Amniotic stem cell (primary cell): ENCODE measurements at regions not wholly inside any gene's neighbourhood (a gene's known extent, or its start where the extent isn't known, plus 50 kb on each side); places are given as distances from the start of the nearest gene placed in this dataset.
A peak's percentile ranks its signal among the peaks of the same experiment; 100 is the strongest.
"Not testable (repeated sequence)": the region's sequence is repeated elsewhere in the genome, so short reads cannot be mapped to it uniquely, and the experiment has no call there.

Experiments
- DNase-seq: peaks from one replicate; lab custom pipeline; 2025; lab: John Stamatoyannopoulos, UW

DNA sequence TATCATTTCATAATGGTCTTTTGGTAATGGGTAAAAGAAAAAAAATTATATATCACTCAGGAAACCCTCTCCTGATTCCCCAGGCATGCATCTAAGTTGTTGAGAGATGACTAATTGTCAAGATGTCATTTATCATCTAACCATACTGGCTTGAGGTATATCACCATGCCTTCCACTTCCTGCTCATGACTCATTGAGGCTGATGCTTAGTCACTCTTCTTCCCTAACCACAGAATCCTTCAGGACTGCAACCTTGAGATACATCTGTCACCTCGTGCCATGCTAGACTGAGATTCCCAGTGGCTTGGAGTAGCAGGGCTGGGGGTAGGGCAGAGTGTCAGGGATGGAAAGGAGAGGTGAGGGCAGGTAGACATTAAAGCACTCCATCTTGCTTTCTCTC, 782.5 kb upstream of the INTU start:
- peak; percentile 85 for DNase-seq

DNA sequence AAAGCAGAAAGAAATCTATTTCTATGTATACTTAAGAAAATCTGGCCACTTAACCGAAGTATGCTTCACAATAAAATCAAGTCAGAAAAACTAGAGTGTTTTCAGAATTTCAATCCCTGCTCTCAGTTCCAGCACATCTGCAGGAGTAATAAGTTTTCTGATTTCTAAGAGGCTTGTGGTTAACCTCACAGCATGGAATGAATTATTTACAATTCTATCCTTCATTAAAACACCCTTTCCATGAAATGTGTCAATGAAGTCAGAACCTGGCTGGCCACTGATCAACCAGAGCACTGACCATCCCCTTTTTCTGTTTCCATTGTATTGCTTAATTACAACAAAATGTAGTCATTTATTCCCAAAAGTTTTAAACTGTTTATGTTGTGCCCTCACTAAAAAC, 781.4 kb upstream of the INTU start:
- no peak for DNase-seq

DNA sequence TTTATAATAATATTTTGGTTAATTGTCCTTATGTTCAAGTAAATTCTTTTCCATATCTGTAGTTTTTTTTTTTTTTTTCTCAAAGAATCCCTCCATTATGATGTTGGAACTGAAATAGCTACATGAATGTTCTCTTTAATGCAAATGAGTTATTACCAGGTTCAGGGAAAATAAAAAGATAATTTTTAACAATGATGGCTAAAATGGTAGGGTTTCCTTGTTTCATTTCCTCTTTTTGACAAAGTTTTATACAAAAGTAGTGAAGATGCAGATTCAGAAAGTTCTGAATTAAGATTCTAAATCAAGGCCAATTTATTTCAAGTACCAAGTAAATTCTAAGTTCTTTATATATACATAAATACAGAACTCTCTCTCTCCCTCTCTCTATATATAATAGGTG, 779.0 kb upstream of the INTU start:
- no peak for DNase-seq

DNA sequence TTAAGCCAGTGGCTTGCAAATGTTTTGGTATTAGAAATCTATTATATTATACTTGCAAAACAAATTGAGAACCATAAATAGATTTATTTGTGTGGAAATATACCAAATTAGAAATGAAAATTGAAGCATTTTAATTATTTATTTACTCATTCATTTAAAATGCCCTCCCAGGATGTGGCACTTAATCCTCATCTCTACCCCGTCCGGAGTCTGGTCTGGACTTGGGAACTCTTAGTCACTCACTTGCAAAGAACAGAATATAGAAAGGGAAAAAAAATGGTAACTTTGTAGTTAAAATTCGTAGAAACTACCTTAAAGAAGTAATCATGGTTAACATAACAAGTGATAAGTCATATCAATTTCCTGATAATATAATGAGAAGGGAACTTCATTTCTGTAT, 775.9 kb upstream of the INTU start:
- DNase-seq = no peak

DNA sequence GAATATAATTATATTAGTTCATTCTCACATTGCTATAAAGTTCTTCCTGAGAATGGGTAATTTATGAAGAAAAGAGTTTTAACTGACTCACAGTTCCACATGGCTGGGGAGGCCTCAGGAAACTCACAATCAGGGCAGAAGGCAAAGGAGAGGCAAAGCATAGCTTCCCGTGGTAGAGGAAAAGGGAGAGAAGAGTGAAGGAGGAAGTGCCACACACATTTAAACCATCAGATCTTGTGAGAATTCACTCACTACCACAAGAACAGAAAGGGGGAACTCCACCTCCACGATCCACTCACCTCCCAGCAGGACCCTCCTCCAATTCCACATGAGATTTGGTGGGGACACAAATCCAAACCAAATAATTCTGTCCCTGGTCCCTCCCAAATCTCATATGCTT, 773.4 kb upstream of the INTU start:
- no peak for DNase-seq

DNA sequence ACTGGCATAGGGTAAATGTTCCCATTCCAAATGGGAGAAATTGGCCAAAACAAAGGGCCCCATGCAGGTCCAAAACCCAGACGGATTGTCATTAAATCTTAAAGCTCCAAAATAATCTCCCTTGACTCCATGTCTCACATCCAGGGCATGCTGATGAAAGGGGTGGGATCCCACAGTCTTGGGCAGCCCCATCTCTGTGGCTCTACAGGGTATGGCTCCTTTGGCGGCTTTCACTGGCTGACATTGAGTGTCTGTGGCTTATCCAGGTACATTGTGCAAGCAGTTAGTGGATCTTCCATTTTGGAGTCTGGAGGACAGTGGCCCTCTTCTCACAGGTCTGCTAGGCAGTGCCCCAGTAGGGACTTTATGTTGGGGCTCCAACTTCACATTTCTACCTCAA, 772.9 kb upstream of the INTU start:
- DNase-seq = no peak

DNA sequence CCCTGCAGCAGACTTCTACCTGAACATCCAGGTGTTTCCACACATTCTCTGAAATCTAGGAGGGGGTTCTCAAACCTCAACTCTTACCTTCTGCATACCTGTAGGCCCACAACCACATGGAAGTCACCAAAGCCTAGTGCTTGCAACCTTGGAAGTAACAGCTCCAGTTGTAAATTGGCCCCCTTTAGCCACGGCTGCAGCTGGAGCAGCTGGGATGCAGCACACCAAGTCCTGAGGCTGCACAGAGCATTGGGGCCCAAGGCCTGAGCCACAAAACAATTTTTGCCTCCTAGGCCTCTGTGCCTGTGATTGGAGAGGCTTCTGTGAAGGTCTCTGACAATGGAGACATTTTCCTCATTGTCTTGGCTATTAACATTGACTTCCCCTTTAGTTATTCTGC, 772.4 kb upstream of the INTU start:
- no peak for DNase-seq

DNA sequence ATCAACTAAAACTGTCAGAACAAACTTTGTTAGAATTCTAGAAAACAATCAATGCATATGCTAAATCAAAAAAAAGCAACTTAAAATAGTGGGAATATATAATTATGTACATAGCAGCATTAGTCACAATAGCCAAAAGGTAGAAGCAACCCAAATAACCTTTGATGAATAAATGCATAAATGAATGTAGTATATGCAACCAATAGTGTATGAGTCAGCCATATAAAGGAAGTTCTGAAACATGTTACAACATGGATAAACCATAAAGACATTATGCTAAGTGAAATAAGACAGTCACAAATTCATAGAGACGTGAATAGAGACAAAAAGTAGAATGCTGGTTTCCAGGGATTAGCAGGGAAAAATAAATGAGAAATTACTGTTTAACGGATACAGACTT, 762.8 kb upstream of the INTU start:
- DNase-seq = no peak

DNA sequence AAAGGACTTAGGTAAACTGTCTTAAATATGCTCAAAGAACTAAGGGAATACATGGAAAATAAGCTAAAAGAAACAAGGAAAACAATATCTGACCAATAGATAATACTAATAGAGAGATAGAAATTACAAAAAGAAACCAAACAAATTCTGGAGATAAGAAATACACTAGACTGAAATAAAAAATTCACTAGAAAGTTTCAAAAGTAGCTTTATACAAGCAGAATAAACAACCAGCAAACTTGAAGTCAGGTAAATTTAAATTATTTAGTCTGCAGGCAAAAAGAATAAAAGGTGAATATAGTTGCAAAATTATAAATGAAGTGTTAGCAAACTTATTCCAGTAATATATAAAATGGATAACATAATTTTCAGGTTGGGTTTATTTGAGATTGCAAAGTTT, 760.9 kb upstream of the INTU start:
- DNase-seq = no peak

DNA sequence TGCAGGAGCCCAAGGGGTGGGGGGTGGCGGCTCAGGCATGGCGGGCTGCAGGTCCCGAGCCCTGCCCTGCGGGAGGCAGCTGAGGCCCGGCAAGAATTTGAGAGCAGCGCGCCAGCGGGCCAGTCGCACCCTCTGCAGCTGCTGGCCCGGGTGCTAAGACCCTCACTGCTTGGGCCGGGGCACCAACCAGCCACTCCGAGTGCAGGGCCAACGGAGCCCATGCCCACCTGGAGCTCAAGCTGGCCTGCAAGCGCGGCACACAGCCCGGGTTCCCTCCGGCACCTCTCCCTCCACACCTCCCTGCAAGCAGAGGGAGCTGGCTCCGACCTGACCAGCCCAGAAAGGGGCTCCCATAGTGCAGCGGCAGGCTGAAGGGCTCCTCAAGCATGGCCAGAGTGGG, 758.2 kb upstream of the INTU start:
- DNase-seq = no peak

DNA sequence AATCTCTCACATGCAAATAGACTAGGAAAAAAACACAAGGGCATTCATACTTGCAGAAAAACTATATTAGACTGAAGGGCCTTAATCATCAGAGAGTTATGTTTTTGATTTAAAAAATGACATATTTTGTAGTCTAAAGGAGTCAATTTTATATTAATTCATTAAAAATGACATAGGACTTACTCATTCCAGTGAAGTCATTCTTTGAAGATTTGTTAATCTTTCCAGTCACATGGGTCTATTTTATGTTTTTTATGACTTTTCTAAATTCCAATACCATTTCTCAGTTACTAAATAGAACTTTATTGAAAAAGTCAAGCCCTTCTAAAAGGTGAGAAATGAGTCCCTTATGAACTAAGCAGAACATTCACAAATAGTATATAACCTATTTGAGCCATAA, 743.8 kb upstream of the INTU start:
- DNase-seq = peak; percentile 9

DNA sequence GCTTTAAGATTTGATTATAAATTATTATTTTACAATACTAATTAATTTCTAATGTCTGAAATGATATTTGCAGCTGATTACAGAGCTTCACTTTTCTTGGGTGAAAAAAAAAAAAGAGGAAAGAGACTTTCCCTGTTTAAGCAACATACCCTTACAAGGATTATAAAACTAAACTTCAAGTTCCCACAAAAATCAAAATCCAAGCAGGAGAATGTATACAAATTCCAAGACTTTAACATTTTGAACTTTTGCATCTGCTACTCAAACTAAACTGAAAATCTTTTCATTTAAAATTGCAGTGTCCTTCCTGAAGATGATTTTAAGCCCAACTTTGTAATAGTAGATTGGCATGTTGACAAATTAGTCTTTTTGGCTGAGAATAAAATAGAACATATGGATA, 742.4 kb upstream of the INTU start:
- DNase-seq = no peak

DNA sequence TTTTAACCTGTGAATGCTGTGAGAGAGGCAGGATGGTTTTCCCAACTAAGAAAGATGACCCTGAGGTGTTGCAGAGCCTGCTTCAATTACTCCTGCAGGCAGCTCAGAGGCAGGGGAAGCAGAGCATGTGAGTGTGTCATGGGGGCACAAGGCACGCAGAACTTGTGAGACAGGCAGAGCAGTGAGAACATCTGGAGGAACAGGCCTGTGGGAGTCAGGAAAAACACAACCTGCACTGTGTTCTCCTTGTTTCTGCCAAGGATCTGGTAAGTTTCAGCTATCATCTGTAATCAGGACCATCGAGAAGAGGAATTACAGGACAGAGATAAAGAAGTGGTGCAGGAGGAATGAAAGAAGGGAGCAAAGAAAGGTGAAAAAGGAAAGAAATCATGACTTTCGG, 741.8 kb upstream of the INTU start:
- no peak for DNase-seq

DNA sequence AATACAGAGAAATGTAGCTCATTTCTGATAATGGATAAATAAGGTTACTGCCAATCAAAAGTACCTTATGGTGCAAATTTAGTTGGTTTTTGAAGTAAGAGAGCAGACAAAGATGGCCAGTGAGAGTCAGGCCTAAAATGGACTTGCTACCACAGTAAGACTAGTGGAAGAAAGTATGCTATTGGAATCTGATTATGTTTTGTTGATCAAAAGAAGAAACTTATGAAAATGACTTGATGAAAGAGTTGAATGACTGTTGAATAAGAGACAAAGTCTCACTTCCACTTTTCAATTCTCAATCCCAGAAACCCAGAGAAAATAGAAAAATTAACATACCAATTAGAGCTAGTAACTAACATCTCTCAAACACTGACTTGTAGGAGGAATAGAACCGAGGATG, 737.8 kb upstream of the INTU start:
- no peak for DNase-seq

DNA sequence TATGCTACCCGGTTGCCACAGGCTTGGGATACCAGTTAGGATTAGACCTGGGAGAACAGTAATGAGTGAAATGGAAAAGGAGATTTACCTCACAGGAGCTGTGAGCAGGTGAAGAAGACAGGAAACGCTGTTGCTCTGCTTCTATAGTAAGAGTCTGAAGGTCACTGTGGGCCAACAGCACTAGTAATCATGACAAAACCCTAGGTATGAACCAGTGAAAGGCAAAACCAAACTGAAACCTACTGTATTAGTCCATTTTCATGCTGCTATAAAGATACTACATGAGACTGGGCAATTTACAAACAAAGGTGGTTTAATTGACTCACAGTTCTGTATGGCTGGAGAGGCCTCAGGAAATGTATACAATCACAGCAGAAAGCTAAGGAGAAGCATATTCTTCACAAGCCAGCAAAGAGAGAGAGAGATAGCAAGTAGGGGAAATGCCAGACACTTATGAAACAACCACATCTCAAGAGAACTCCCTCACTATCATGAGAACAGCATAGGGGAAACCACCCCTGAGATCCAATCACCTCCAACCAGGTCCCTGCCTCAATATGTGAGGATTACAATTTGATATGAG, 736.7 kb upstream of the INTU start:
- DNase-seq = no peak

DNA sequence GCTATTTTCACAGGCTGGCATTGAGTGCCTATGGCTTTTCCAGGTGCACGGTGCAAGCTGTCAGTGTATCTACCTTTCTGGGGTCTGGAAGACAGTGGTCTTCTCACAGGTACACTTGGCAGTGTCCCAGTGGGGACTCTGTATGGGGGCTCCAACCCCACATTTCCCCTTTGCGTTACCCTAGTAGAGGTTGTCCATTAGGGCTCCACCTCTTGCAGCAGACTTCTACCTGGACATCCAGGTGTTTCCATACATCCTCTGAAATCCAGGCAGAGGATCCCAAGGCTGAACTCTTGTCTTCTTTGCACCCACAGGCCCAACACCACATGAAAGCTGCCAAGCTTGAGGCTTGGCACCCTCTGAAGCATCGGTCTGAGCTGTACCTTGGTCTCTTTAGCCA, 735.7 kb upstream of the INTU start:
- DNase-seq = no peak

DNA sequence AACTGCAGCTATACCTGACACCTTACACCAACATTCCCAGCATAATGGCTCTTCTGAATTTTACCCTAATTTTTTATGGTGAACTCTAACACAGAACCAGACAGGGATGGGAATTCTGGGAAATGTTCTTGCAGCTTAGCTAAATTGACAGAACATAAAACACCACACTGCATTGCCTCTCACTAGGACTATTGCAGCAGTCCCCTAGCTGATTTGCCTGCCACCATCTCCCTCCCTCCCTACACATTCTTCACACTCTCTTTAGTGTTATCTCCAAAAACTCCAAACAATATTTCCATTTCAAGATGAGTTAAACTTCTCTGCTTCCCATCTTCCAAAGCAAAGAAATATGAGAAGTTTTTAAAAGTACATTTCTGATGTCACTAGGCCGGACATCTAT, 733.9 kb upstream of the INTU start:
- DNase-seq = no peak

DNA sequence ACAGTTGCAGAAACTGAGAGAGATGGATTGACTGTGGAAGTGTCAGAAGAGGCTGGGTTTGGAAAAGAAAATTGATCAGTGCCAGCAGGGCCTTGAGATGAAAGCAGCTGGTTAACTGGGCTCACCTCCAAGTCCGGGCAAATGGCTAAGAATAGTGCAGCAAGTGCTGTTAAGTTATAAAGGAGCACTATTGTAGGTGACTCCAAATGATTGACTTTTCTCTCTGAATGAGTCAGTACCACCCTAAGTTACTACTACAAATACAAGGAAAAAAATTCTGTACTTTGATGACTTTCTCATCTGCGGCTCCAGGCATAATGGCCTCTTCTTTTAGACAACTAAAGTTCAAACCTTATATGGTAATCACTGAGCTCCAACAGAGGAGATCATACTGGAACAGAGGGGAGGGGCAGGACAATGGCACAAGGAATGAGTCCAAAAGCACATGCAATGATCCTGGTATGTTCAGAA, 733.4 kb upstream of the INTU start:
- peak; percentile 76 for DNase-seq

DNA sequence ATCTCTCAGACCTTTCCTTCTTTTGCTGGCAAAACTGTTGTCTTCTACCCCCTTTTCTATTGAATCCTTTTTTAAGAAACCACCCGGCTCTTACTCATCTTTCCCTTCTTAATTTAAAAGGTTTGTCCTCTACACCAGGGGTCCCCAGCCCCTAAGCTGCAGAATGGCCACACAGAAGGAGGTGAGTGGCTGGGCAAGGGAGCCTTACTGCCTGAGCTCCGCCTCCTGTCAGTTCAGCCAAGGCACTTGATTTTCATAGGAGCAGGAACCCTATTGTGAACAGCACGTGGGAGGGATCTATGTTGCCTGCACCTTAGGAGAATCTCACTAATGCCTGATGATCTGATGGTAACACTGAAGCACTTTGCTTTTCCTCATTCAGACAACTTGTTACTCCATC, 726.3 kb upstream of the INTU start:
- no peak for DNase-seq

DNA sequence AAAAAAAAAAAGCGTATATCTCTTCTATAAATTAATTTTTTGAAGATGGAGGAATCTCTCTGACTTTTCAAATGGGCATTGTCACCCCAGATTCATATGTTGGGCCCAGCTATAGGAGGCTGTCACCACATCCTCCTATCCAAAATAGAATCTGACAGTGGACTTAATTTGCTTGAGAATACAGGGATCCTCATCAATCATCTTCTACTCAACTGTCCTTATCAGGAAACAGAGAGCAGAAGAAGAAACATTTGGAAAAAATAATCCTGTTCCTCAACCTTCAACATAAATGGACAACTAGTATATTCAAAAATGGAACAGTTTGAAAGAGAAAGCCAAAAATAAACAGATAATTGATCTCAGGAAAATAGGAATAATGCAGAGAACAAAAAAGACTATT, 725.4 kb upstream of the INTU start:
- no peak for DNase-seq

DNA sequence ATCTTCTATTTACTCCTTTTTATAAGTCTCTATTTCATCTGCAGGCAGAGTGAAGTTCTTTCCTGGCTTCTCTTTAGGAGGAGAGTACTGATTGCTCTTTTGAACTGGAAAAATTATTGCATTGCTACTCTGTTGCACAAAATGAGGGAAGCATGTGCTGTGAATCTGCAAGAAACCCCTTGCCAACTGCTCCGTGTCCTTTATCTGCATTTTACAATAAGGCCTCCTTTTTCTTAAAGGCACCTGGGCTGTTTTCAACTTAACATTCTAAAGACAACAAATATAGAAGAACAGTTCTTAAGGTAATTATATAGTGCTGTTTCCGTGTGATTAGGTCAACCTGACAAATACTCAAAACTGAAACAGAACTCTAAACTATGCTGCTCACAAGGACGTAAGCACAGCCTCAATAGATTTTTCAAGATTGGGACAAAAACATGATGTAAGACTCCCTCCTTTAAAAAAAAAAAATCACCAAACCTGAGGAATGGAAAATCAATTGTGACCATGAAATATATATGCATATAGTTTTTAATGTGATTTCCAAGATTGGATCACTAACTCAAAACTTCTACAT, 716.6 kb upstream of the INTU start:
- DNase-seq = no peak

DNA sequence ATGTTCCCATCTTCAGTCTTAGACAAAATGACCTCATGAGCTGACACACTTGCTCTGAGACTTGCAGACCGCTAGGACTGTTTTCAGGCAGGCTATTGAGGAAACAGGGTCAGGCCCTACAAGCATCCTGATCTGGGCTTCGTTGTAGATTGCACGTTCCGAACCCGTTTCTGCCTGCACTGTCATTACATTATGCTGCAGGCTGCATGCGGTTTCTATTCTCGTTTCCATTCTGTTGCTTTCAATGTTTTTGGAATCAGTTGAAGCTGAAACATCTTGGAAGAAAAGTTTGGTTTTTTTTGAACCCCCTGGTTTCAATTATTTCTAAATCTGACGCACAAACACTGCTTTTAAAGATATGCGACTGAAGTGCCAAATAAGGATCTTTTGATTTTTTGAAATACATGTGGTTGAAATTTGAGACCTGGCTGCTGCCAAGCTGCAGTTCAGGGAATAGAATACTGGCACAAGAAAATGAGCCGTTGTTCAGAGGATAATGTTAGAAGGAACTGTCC, 716.1 kb upstream of the INTU start:
- peak; percentile 28 for DNase-seq

DNA sequence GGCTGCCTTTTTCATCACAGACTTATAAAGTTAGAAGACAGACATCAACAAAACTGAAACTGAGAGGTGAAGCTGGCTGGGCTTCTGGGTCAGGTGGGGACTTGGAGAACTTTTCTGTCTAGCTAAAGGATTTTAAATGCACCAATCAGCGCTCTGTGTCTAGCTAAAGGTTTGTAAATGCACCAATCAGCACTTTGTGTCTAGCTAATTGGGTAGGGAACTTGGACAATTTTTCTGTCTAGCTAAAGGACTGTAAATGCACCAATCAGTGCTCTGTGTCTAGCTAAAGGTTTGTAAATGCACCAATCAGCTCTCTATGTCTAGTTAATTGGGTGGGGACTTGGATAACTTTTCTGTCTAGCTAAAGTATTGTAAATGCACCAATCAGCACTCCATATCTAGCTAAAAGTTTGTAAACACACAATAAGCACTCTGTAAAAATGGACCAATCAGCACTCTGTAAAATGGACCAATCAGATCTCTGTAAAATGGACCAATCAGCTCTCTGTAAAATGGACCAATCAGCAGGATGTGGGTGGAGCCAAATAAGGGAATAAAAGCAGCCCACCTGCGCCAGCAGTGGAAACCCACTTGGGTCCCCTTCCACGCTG, 710.3 kb upstream of the INTU start:
- DNase-seq = not testable (repeated sequence)

DNA sequence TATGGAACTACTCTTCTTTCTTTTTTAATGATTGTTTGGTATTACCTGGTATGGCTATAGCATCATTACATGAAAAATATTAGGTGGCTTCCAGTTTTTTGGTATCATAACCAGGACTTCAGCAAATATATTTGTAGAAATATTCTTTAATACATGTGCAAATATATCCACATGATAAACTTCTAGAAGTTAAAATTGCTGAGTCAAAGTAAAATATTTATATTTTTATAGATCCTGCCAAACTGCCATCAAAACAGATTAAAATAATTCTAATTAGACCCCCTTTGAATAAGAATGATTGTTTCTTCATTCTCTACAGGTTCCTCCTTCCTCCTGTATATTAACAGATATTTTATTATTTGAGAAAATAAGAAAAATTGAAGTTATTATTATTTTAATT, 708.5 kb upstream of the INTU start:
- no peak for DNase-seq
